ENCODE measurements at regions not wholly inside any gene's neighbourhood (a gene's known extent, or its start where the extent isn't known, plus 50 kb on each side); places are given as distances from the start of the nearest gene placed in this dataset.

GRCh38 chr7:159246702-159247480 is 102.2 kb upstream of the VIPR2 start:
- ATAC-seq (ENCODE audit: low read depth in 2 of 2) (no peak), DNase-seq (no peak)
- Mint-ChIP-seq H3K9me3 (peaks cover 0 to 1% (median 0%) of the 10 kb centered on the region in 7 donors), H3K36me3 (no peaks in the 10 kb centered on the region), H3K27me3 (peaks cover 0 to 18% (median 0%) of the 10 kb centered on the region in 3 donors), H3K4me3 (no peak overlapping the region), H3K27ac (no peak overlapping the region), H3K4me1 (no peaks in the 10 kb centered on the region)

DNA sequence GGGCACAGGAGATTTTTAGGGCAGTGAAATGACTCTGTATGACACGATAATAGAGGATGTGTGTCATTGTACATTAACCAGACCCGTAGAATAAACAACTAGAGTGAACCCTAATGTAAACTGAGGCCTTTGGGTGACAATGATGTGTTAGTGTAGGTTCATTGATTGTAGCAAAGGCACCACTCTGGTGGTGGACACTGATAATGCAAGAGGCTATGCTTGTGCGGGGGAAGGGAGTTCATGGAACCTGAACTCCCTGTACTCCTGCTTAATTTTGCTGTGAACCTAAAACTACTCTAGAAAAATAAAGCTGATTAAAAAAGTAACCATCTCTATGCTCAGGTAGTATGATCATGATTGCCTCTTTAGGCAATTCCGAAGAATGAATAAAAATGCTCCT is 96.3 kb upstream of the VIPR2 start:
- H3K4me1 Mint-ChIP-seq, result no peaks in the 10 kb centered on the region
- peaks cover 0 to 5% (median 0%) of the 10 kb centered on the region in 7 donors for H3K9me3 Mint-ChIP-seq
- no peak overlapping the region for H3K27ac Mint-ChIP-seq
- no peaks in the 10 kb centered on the region for H3K36me3 Mint-ChIP-seq
- ATAC-seq (ENCODE audit: low read depth in 2 of 2) (no peak), DNase-seq (no peak)
- no peak overlapping the region for H3K4me3 Mint-ChIP-seq
- H3K27me3 Mint-ChIP-seq, result peaks cover 2 to 37% (median 21%) of the 10 kb centered on the region in 3 donors

- Mint-ChIP-seq H3K4me1 (no peaks in the 10 kb centered on the region), H3K27me3 (peaks cover 4 to 30% (median 26%) of the 10 kb centered on the region in 3 donors), H3K27ac (no peak overlapping the region), H3K36me3 (no peaks in the 10 kb centered on the region), H3K9me3 (peaks cover 0 to 5% (median 0%) of the 10 kb centered on the region in 7 donors), H3K4me3 (no peak overlapping the region)
- ATAC-seq (ENCODE audit: low read depth in 2 of 2) (no peak), DNase-seq (no peak)
These were observed 94.4 kb upstream of the VIPR2 start for GRCh38 chr7:159239028-159239427.

DNA sequence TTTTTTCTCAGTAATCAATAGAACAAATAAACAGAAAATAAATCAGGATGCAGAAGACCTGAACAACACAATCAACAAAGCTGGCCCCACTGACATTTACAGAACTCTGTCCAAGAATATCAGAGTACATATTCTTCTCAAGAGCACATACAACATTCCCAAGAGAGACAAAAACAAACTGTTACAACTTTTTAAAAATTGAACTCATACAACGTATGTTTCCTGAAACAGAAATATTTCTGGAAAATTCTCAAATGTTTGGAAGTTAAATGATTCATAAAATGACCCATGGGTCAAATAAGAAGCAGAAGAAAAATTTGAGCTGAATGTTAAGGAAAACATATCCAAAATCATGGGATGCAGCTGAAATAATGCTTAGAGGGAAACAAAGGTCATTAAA is 93.9 kb upstream of the VIPR2 start:
- DNase-seq (no peak), ATAC-seq (ENCODE audit: low read depth in 2 of 2) (no peak)
- Mint-ChIP-seq H3K9me3 (peaks cover 0 to 5% (median 0%) of the 10 kb centered on the region in 7 donors), H3K4me1 (no peaks in the 10 kb centered on the region), H3K27me3 (peaks cover 4 to 26% (median 26%) of the 10 kb centered on the region in 3 donors), H3K4me3 (no peak overlapping the region), H3K27ac (no peak overlapping the region), H3K36me3 (no peaks in the 10 kb centered on the region)

DNA sequence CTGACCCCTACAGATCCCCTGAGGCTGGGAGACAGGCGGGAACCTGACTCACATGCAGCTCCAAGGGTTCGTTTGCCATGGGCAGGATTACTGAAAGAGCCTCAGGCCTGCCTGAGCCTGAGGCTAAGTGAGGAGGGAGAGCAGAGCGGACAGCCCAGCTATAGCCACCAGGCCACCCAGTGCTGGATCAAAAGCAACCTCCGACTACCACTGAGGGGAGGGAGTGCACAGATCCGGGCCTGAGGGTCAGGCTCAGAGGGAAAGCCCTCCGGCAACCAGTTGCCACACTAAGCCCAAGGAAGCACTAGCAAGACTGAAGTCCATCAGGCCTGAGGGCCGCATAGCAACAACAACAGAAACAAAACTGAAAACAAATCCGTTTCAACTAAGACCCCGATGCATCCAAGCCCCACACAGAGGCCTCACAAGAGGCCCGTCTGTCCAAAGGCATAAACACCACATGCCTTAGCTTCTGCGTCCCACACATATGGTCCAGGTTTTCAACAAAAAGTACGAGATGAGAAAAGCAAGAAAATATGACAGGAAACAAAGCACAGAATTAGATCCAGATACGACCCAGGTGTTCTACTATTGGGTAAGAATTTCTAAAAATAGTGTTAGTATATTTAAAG is 92.5 kb upstream of the VIPR2 start:
- Mint-ChIP-seq H3K4me3 (no peak overlapping the region), H3K4me1 (no peaks in the 10 kb centered on the region), H3K36me3 (no peaks in the 10 kb centered on the region), H3K27me3 (peaks cover 4 to 26% (median 26%) of the 10 kb centered on the region in 3 donors), H3K27ac (no peak overlapping the region), H3K9me3 (peaks cover 0 to 5% (median 0%) of the 10 kb centered on the region in 7 donors)
- ATAC-seq (ENCODE audit: low read depth in 2 of 2) (no peak), DNase-seq (no peak)

GRCh38 chr7:159231017-159231416 is 86.3 kb upstream of the VIPR2 start:
- H3K4me3 Mint-ChIP-seq, result no peak overlapping the region
- peaks cover 4 to 8% (median 5%) of the 10 kb centered on the region in 3 donors for H3K27me3 Mint-ChIP-seq
- no peak overlapping the region for H3K27ac Mint-ChIP-seq
- ATAC-seq (ENCODE audit: low read depth in 2 of 2), result no peak
- no peaks in the 10 kb centered on the region for H3K4me1 Mint-ChIP-seq
- DNase-seq, result no peak
- H3K36me3 Mint-ChIP-seq, result no peaks in the 10 kb centered on the region
- peaks cover 0 to 4% (median 2%) of the 10 kb centered on the region in 7 donors for H3K9me3 Mint-ChIP-seq

- Mint-ChIP-seq H3K9me3 (peaks cover 0 to 4% (median 2%) of the 10 kb centered on the region in 7 donors), H3K4me3 (no peak overlapping the region), H3K4me1 (no peaks in the 10 kb centered on the region), H3K27ac (no peak overlapping the region), H3K36me3 (no peaks in the 10 kb centered on the region), H3K27me3 (peaks cover 0 to 7% (median 5%) of the 10 kb centered on the region in 3 donors)
- no peak for DNase-seq
- no peak for ATAC-seq (ENCODE audit: low read depth in 2 of 2)
These were observed 85.2 kb upstream of the VIPR2 start for GRCh38 chr7:159229683-159230475.

GRCh38 chr7:159227433-159227832 is 82.8 kb upstream of the VIPR2 start:
- Mint-ChIP-seq H3K4me1 (no peaks in the 10 kb centered on the region), H3K27me3 (peaks cover 0 to 13% (median 11%) of the 10 kb centered on the region in 3 donors), H3K27ac (no peak overlapping the region), H3K9me3 (peaks cover 0 to 4% (median 2%) of the 10 kb centered on the region in 7 donors), H3K4me3 (no peak overlapping the region), H3K36me3 (no peaks in the 10 kb centered on the region)
- ATAC-seq (ENCODE audit: low read depth in 2 of 2), result no peak
- DNase-seq, result no peak

DNA sequence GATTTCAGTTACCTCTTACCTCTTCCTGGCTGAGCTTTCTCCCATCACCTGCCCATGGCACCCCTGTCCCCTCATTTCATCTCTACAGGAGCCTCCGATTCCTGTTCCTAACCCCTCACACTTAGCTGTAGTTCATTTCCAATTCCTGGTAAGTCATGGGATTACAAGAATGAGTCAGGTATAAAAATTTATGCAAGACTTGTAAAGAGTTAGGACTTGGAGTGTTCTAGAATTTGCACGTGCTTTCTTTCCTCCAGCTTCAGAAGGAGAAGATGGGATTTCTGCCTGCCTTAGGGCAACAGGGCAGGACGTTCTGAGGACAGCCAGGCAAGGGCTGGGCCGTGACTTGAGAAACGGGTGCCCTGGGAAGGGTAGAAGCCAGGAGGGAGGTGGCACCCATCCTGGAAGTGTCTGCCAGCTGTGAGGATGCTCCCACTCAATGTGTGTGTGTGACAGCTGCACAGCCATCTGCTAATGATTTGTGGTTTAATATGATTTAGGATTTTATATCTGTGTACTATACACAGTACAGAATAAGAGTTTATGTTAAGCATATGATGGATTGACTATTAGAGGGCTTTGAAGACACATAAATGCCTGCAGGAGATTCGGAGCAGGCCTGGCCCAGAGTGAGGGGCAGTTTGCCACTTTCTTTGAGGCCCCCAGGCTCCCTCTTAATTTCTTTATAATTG is 81.5 kb upstream of the VIPR2 start:
- no peak overlapping the region for H3K4me3 Mint-ChIP-seq
- H3K36me3 Mint-ChIP-seq, result no peaks in the 10 kb centered on the region
- no peak overlapping the region for H3K27ac Mint-ChIP-seq
- H3K4me1 Mint-ChIP-seq, result no peaks in the 10 kb centered on the region
- peaks cover 0 to 13% (median 11%) of the 10 kb centered on the region in 3 donors for H3K27me3 Mint-ChIP-seq
- H3K9me3 Mint-ChIP-seq, result peaks cover 0 to 4% (median 2%) of the 10 kb centered on the region in 7 donors
- ATAC-seq (ENCODE audit: low read depth in 2 of 2) (no peak), DNase-seq (no peak)

- no peak for ATAC-seq (ENCODE audit: low read depth in 2 of 2)
- Mint-ChIP-seq H3K27me3 (peaks cover 0 to 5% (median 0%) of the 10 kb centered on the region in 3 donors), H3K4me3 (no peak overlapping the region), H3K27ac (no peak overlapping the region), H3K4me1 (no peaks in the 10 kb centered on the region), H3K9me3 (no peaks in the 10 kb centered on the region), H3K36me3 (no peaks in the 10 kb centered on the region)
- DNase-seq, result no peak
These were observed 73.9 kb upstream of the VIPR2 start for GRCh38 chr7:159218607-159219006.

DNA sequence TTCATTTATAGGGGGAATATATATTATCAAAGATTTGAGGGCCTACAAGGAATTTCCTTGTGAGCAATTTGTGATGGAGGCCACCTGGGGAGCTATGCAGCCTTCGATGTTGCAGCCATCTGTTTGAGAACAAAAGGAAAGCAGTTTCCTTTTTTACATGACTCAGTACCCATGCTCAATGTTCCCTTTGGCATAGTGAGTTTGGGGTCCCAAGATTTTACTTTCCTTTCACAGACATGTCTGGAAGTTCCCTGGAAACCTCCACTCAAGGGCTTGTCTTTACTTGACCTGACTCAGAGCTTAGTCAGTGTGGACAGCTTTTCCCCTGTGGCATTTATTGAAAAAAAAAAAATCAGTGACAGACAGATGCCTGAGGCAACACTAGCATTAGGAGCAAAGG is 73.5 kb upstream of the VIPR2 start:
- H3K4me3 Mint-ChIP-seq, result no peak overlapping the region
- H3K4me1 Mint-ChIP-seq, result no peaks in the 10 kb centered on the region
- H3K27ac Mint-ChIP-seq, result no peak overlapping the region
- peaks cover 0 to 5% (median 0%) of the 10 kb centered on the region in 3 donors for H3K27me3 Mint-ChIP-seq
- DNase-seq, result no peak
- H3K9me3 Mint-ChIP-seq, result no peaks in the 10 kb centered on the region
- H3K36me3 Mint-ChIP-seq, result no peaks in the 10 kb centered on the region
- no peak for ATAC-seq (ENCODE audit: low read depth in 2 of 2)

- Mint-ChIP-seq H3K36me3 (no peaks in the 10 kb centered on the region), H3K27me3 (peaks cover 0 to 5% (median 0%) of the 10 kb centered on the region in 3 donors), H3K27ac (no peak overlapping the region), H3K4me3 (no peak overlapping the region), H3K9me3 (no peaks in the 10 kb centered on the region), H3K4me1 (no peaks in the 10 kb centered on the region)
- DNase-seq (no peak), ATAC-seq (ENCODE audit: low read depth in 2 of 2) (no peak)
These were observed 70.4 kb upstream of the VIPR2 start for GRCh38 chr7:159215076-159215475.

DNA sequence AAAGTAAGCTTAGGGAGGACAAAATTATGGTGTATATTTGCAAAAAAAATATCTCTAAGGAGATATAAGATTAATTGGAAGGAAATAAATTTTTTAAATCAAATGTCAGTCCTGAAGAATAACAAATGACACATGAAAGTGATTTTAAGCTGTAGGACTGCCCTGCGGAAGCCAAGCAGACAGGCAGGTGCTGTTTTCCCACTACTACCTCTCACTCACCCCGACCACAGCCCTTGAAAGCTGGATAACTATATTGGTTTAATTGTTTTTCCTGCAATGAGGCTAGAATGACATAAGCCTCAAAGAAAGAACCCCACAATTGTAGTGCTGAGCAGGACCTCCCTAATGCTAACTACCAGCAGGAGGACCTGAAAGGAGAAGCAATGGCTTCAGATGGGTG is 68.6 kb upstream of the VIPR2 start:
- DNase-seq, result no peak
- H3K36me3 Mint-ChIP-seq, result no peaks in the 10 kb centered on the region
- H3K4me1 Mint-ChIP-seq, result no peaks in the 10 kb centered on the region
- peaks cover 0 to 5% (median 0%) of the 10 kb centered on the region in 3 donors for H3K27me3 Mint-ChIP-seq
- no peak overlapping the region for H3K27ac Mint-ChIP-seq
- no peaks in the 10 kb centered on the region for H3K9me3 Mint-ChIP-seq
- no peak overlapping the region for H3K4me3 Mint-ChIP-seq
- no peak for ATAC-seq (ENCODE audit: low read depth in 2 of 2)

Measured in naive B cell (primary cell).